ENCODE measurements at regions not wholly inside any gene's neighbourhood (a gene's known extent, or its start where the extent isn't known, plus 50 kb on each side); places are given as distances from the start of the nearest gene placed in this dataset.

- no peak overlapping the region for H3K4me3 ChIP-seq (ENCODE audit: low read length in 3 of 3)
- no peaks in the 10 kb centered on the region for H3K9me3 ChIP-seq (ENCODE audit: control insufficient read depth in 2 of 3, insufficient read depth in 1 of 3, low read length in 3 of 3)
- H3K9ac ChIP-seq (ENCODE audit: low read length in 3 of 3), result no peak overlapping the region
- FAIRE-seq (no peak), DNase-seq (no peak)
- no peaks in the 10 kb centered on the region for H3K27me3 ChIP-seq (ENCODE audit: control insufficient read depth, insufficient read depth, low read length)
- H3K4me1 ChIP-seq (ENCODE audit: control insufficient read depth in 2 of 3, insufficient read depth in 2 of 3, low read depth in 1 of 3, low read length in 3 of 3), result peaks cover 0 to 4% (median 0%) of the 10 kb centered on the region in 3 donors
- TF ChIP-seq, protein P1, sequence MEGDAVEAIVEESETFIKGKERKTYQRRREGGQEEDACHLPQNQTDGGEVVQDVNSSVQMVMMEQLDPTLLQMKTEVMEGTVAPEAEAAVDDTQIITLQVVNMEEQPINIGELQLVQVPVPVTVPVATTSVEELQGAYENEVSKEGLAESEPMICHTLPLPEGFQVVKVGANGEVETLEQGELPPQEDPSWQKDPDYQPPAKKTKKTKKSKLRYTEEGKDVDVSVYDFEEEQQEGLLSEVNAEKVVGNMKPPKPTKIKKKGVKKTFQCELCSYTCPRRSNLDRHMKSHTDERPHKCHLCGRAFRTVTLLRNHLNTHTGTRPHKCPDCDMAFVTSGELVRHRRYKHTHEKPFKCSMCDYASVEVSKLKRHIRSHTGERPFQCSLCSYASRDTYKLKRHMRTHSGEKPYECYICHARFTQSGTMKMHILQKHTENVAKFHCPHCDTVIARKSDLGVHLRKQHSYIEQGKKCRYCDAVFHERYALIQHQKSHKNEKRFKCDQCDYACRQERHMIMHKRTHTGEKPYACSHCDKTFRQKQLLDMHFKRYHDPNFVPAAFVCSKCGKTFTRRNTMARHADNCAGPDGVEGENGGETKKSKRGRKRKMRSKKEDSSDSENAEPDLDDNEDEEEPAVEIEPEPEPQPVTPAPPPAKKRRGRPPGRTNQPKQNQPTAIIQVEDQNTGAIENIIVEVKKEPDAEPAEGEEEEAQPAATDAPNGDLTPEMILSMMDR (IDR thresholded peaks at IDR 0.05; ENCODE audit: borderline replicate concordance, extremely low read depth, insufficient read depth), result no peak
- intact Hi-C loops (cut with DNase I), result no loop called here
- no peaks in the 10 kb centered on the region for H3K36me3 ChIP-seq (ENCODE audit: control insufficient read depth in 2 of 3, insufficient read depth in 3 of 3, low read length in 3 of 3)
- H3K27ac ChIP-seq (ENCODE audit: low read depth in 2 of 2, low read length in 2 of 2), result no peak overlapping the region
Observed at GRCh38 chr2:124975648-124976047, 950.6 kb downstream of the CNTNAP5 start.

DNA sequence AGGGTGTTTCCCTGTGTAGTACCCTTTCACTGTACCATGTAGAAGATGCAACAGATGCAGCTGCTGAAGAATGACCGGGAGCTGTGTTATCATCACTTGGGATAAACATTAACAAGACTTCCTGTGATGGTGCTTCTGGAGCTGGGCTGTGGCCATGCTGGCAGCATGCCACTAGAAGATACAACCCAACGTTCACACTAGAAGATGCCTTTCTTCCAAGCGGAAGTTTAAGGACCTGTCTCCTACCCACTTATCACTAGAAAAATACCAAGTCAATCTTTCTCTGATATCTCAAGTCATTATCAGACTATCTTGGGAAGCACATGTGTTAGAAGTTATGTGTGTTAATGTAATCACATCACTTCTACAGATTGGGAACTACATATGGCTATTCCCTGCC, 953.5 kb downstream of the CNTNAP5 start:
- TF ChIP-seq, protein P1 (IDR thresholded peaks at IDR 0.05; ENCODE audit: borderline replicate concordance, extremely low read depth, insufficient read depth), result no peak
- Histone ChIP-seq H3K4me3 (ENCODE audit: low read length in 3 of 3) (no peak overlapping the region), H3K27me3 (ENCODE audit: control insufficient read depth, insufficient read depth, low read length) (no peaks in the 10 kb centered on the region), H3K4me1 (ENCODE audit: control insufficient read depth in 2 of 3, insufficient read depth in 2 of 3, low read depth in 1 of 3, low read length in 3 of 3) (peaks cover 0 to 8% (median 0%) of the 10 kb centered on the region in 3 donors), H3K36me3 (ENCODE audit: control insufficient read depth in 2 of 3, insufficient read depth in 3 of 3, low read length in 3 of 3) (no peaks in the 10 kb centered on the region), H3K9me3 (ENCODE audit: control insufficient read depth in 2 of 3, insufficient read depth in 1 of 3, low read length in 3 of 3) (no peaks in the 10 kb centered on the region), H3K9ac (ENCODE audit: low read length in 3 of 3) (no peak overlapping the region), H3K27ac (ENCODE audit: low read depth in 2 of 2, low read length in 2 of 2) (no peak overlapping the region)
- FAIRE-seq (no peak), DNase-seq (no peak)
- intact Hi-C loops (cut with DNase I), result no loop called here

- H3K27ac ChIP-seq (ENCODE audit: low read depth in 2 of 2, low read length in 2 of 2), result no peak overlapping the region
Observed at GRCh38 chr2:124983595-124983994, 958.5 kb downstream of the CNTNAP5 start.

More at GRCh38 chr2:124983595-124983994, 958.5 kb downstream of the CNTNAP5 start:
- H3K9me3 ChIP-seq (ENCODE audit: control insufficient read depth in 2 of 3, insufficient read depth in 1 of 3, low read length in 3 of 3), result no peaks in the 10 kb centered on the region
- H3K9ac ChIP-seq (ENCODE audit: low read length in 3 of 3), result no peak overlapping the region
- H3K27me3 ChIP-seq (ENCODE audit: control insufficient read depth, insufficient read depth, low read length), result no peaks in the 10 kb centered on the region
- TF ChIP-seq, protein P1 (IDR thresholded peaks at IDR 0.05; ENCODE audit: borderline replicate concordance, extremely low read depth, insufficient read depth), result no peak
- intact Hi-C loops (cut with DNase I), result no loop called here
- H3K4me1 ChIP-seq (ENCODE audit: control insufficient read depth in 2 of 3, insufficient read depth in 2 of 3, low read depth in 1 of 3, low read length in 3 of 3), result peaks cover 0 to 15% (median 0%) of the 10 kb centered on the region in 3 donors
- no peak for FAIRE-seq
- no peaks in the 10 kb centered on the region for H3K36me3 ChIP-seq (ENCODE audit: control insufficient read depth in 2 of 3, insufficient read depth in 3 of 3, low read length in 3 of 3)
- DNase-seq, result no peak
- H3K4me3 ChIP-seq (ENCODE audit: low read length in 3 of 3), result no peak overlapping the region
